ENCODE measurements at regions not wholly inside any gene's neighbourhood (a gene's known extent, or its start where the extent isn't known, plus 50 kb on each side); places are given as distances from the start of the nearest gene placed in this dataset.

GRCh38 chr7:25614415-25614814, 386.1 kb upstream of the NPVF start:
- H3K27ac Mint-ChIP-seq: no peak overlapping the region
- H3K36me3 Mint-ChIP-seq (ENCODE audit: low read depth): no peaks in the 10 kb centered on the region

GRCh38 chr7:25615003-25615402, 386.7 kb upstream of the NPVF start:
- H3K27ac Mint-ChIP-seq: no peak overlapping the region
- H3K36me3 Mint-ChIP-seq (ENCODE audit: low read depth): no peaks in the 10 kb centered on the region
- H3K4me3 Mint-ChIP-seq: no peak overlapping the region
- peaks cover 53% of the 10 kb centered on the region for H3K9me3 Mint-ChIP-seq
- no peak for TF ChIP-seq CTCF (IDR thresholded peaks at IDR 0.05)
- no peaks in the 10 kb centered on the region for H3K4me1 Mint-ChIP-seq (ENCODE audit: low read depth)
- DNase-seq: no peak
- H3K27me3 Mint-ChIP-seq (ENCODE audit: insufficient read depth): no peaks in the 10 kb centered on the region

More at GRCh38 chr7:25614415-25614814, 386.1 kb upstream of the NPVF start:
- Mint-ChIP-seq H3K9me3 (peaks cover 53% of the 10 kb centered on the region), H3K4me1 (ENCODE audit: low read depth) (no peaks in the 10 kb centered on the region), H3K4me3 (no peak overlapping the region), H3K27me3 (ENCODE audit: insufficient read depth) (no peaks in the 10 kb centered on the region)
- TF ChIP-seq CTCF (IDR thresholded peaks at IDR 0.05): no peak
- no peak for DNase-seq

GRCh38 chr7:25615593-25615992, 387.3 kb upstream of the NPVF start:
- DNase-seq: no peak
- no peaks in the 10 kb centered on the region for H3K36me3 Mint-ChIP-seq (ENCODE audit: low read depth)
- no peak overlapping the region for H3K4me3 Mint-ChIP-seq
- H3K4me1 Mint-ChIP-seq (ENCODE audit: low read depth): no peaks in the 10 kb centered on the region
- no peak for TF ChIP-seq CTCF (IDR thresholded peaks at IDR 0.05)
- no peak overlapping the region for H3K27ac Mint-ChIP-seq
- no peaks in the 10 kb centered on the region; the same call in 1 of the 2 replicates for H3K27me3 Mint-ChIP-seq (ENCODE audit: insufficient read depth)
- H3K9me3 Mint-ChIP-seq: peaks cover 54% of the 10 kb centered on the region

GRCh38 chr7:25617214-25617613, 388.9 kb upstream of the NPVF start:
- no peak overlapping the region for H3K27ac Mint-ChIP-seq
- peaks cover 50% of the 10 kb centered on the region for H3K9me3 Mint-ChIP-seq
- H3K4me3 Mint-ChIP-seq: no peak overlapping the region
- H3K4me1 Mint-ChIP-seq (ENCODE audit: low read depth): no peaks in the 10 kb centered on the region
- TF ChIP-seq CTCF (IDR thresholded peaks at IDR 0.05): no peak
- DNase-seq: no peak
- H3K36me3 Mint-ChIP-seq (ENCODE audit: low read depth): no peaks in the 10 kb centered on the region; the same call in 1 of the 2 replicates
- no peaks in the 10 kb centered on the region; the same call in 1 of the 2 replicates for H3K27me3 Mint-ChIP-seq (ENCODE audit: insufficient read depth)

GRCh38 chr7:25617673-25618072, 389.4 kb upstream of the NPVF start:
- Mint-ChIP-seq H3K36me3 (ENCODE audit: low read depth) (no peaks in the 10 kb centered on the region; the same call in 1 of the 2 replicates), H3K9me3 (peaks cover 52% of the 10 kb centered on the region), H3K4me3 (no peak overlapping the region), H3K27me3 (ENCODE audit: insufficient read depth) (no peaks in the 10 kb centered on the region; the same call in 1 of the 2 replicates), H3K4me1 (ENCODE audit: low read depth) (no peaks in the 10 kb centered on the region), H3K27ac (no peak overlapping the region)
- no peak for DNase-seq
- no peak for TF ChIP-seq CTCF (IDR thresholded peaks at IDR 0.05)

- TF ChIP-seq CTCF (IDR thresholded peaks at IDR 0.05): no peak
- no peak overlapping the region for H3K4me3 Mint-ChIP-seq
- no peaks in the 10 kb centered on the region; the same call in 1 of the 2 replicates for H3K27me3 Mint-ChIP-seq (ENCODE audit: insufficient read depth)
- DNase-seq: no peak
- H3K4me1 Mint-ChIP-seq (ENCODE audit: low read depth): no peaks in the 10 kb centered on the region
- H3K27ac Mint-ChIP-seq: no peak overlapping the region
- H3K36me3 Mint-ChIP-seq (ENCODE audit: low read depth): no peaks in the 10 kb centered on the region; the same call in 1 of the 2 replicates
- H3K9me3 Mint-ChIP-seq: peaks cover 44% of the 10 kb centered on the region
Measured at GRCh38 chr7:25619381-25619780, 391.1 kb upstream of the NPVF start.

All from HFFc6 (cell line).